ENCODE measurements at regions not wholly inside any gene's neighbourhood (a gene's known extent, or its start where the extent isn't known, plus 50 kb on each side); places are given as distances from the start of the nearest gene placed in this dataset.

DNA sequence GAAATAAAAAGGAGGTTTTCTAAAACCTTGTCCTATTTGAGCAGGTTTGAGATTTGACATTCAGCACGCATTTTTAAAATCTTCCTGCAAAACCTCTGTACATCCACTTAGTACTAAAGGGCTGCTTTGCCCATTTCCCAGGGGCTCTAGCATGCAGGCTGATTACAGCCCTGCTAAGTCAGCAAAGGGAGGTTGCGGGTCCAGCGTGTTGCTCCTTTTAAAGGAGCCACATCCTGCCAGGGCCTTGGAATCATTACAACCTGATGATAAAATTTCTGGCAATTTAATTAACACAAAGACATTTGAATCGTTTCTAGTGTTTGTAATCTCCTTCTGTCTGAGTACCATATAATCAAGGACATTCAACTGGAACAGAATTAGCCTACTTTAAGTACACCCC is 455.1 kb upstream of the CITED2 start:
- H3K9ac ChIP-seq (ENCODE audit: low read length) = no peak overlapping the region
- H3K27me3 ChIP-seq (ENCODE audit: insufficient read depth, low read length) = no peaks in the 10 kb centered on the region
- H3K79me2 ChIP-seq (ENCODE audit: insufficient read depth, low read length) = no peaks in the 10 kb centered on the region
- no peaks in the 10 kb centered on the region for H3K4me1 ChIP-seq (ENCODE audit: insufficient read depth, low read length, severe bottlenecking)
- no peaks in the 10 kb centered on the region for H3K36me3 ChIP-seq (ENCODE audit: insufficient read depth, low read length)
- H4K20me1 ChIP-seq (ENCODE audit: insufficient read depth, low read length) = no peaks in the 10 kb centered on the region
- TF ChIP-seq, protein P1, sequence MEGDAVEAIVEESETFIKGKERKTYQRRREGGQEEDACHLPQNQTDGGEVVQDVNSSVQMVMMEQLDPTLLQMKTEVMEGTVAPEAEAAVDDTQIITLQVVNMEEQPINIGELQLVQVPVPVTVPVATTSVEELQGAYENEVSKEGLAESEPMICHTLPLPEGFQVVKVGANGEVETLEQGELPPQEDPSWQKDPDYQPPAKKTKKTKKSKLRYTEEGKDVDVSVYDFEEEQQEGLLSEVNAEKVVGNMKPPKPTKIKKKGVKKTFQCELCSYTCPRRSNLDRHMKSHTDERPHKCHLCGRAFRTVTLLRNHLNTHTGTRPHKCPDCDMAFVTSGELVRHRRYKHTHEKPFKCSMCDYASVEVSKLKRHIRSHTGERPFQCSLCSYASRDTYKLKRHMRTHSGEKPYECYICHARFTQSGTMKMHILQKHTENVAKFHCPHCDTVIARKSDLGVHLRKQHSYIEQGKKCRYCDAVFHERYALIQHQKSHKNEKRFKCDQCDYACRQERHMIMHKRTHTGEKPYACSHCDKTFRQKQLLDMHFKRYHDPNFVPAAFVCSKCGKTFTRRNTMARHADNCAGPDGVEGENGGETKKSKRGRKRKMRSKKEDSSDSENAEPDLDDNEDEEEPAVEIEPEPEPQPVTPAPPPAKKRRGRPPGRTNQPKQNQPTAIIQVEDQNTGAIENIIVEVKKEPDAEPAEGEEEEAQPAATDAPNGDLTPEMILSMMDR (IDR thresholded peaks at IDR 0.05; ENCODE audit: low read length) = no peak
- TF ChIP-seq EZH2 (IDR thresholded peaks at IDR 0.05; ENCODE audit: borderline replicate concordance, low read length) = no peak
- H3K9me3 ChIP-seq (ENCODE audit: low read length) = no peaks in the 10 kb centered on the region
- no peaks in the 10 kb centered on the region for H3F3A ChIP-seq (ENCODE audit: insufficient read depth, low read length)
- no peak overlapping the region for H2AFZ ChIP-seq (ENCODE audit: low read length)
- H3K27ac ChIP-seq (ENCODE audit: low read depth, low read length, poor library complexity, severe bottlenecking) = no peak overlapping the region
- H3K4me2 ChIP-seq (ENCODE audit: low read length) = no peak overlapping the region
- H3K9me2 ChIP-seq (ENCODE audit: low read depth, low read length) = no peaks in the 10 kb centered on the region
- no peak overlapping the region for H3K4me3 ChIP-seq (ENCODE audit: low read depth, low read length, poor library complexity, severe bottlenecking)

DNA sequence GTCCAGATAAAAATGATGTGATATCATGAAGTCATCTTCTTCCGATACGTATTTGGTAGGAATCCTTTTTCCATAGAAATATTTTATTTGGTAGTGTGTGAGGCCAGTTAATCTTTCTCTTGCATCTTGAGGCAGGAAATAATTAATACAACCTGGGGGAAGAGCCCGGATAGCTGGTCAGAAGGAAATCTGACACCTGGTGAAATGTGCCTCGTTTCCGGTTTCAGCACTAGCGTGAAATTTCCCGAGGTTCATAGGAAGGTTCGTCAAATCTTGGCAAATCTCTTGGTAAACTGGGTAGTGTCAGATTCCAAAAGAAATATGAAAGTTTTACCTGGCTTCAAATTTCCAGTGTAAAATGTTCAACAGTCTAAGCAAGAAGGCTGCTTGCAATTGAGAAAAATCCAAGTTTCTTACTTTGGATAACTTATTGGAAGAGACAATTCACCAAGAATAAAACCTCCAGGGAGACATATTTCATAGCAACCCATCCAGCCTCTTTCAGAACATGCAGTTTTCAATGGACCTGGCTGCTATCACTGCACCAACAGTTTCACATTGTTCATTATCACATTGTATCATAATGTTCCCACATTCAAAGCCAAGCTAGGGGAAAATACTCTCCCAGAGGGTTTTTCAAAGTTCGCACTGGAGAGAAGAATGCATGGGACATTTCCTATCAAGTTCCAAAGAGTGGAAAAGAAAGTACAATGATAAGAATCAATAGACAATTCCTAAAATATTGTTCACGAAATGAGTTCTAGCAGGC is 454.5 kb upstream of the CITED2 start:
- no peak overlapping the region for H3K27ac ChIP-seq (ENCODE audit: low read depth, low read length, poor library complexity, severe bottlenecking)

DNA sequence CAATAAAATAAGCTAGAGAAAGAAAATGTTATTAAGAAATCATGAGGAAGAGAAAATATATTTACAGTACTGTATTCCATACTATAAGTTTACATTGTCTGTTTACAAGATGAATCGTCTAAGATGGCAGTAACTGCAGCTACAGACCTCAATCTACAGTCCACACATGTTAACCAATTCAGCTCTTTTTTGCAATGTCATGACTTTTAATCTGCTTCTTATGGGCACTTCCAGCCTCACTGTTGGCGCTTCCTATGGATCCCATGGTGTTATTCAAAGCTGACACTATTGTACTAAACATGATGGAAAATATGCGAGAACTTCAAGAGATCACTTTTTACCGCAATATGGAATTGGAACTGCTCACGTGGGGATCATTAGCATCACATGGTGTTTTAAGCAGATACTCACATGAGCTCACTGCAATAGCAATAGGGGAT is 451.5 kb upstream of the CITED2 start:
- no peak overlapping the region for H3K4me2 ChIP-seq (ENCODE audit: low read length)
- no peak overlapping the region for H3K27ac ChIP-seq (ENCODE audit: low read depth, low read length, poor library complexity, severe bottlenecking)
- no peaks in the 10 kb centered on the region for H3F3A ChIP-seq (ENCODE audit: insufficient read depth, low read length)
- H3K27me3 ChIP-seq (ENCODE audit: insufficient read depth, low read length) = no peaks in the 10 kb centered on the region
- TF ChIP-seq EZH2 (IDR thresholded peaks at IDR 0.05; ENCODE audit: borderline replicate concordance, low read length) = no peak
- TF ChIP-seq, protein P1 (IDR thresholded peaks at IDR 0.05; ENCODE audit: low read length) = no peak
- H3K9me3 ChIP-seq (ENCODE audit: low read length) = no peaks in the 10 kb centered on the region
- no peaks in the 10 kb centered on the region for H4K20me1 ChIP-seq (ENCODE audit: insufficient read depth, low read length)
- H3K36me3 ChIP-seq (ENCODE audit: insufficient read depth, low read length) = no peaks in the 10 kb centered on the region
- no peak overlapping the region for H3K9ac ChIP-seq (ENCODE audit: low read length)
- H2AFZ ChIP-seq (ENCODE audit: low read length) = no peak overlapping the region
- H3K4me3 ChIP-seq (ENCODE audit: low read depth, low read length, poor library complexity, severe bottlenecking) = no peak overlapping the region
- H3K4me1 ChIP-seq (ENCODE audit: insufficient read depth, low read length, severe bottlenecking) = no peaks in the 10 kb centered on the region
- no peaks in the 10 kb centered on the region for H3K9me2 ChIP-seq (ENCODE audit: low read depth, low read length)
- no peaks in the 10 kb centered on the region for H3K79me2 ChIP-seq (ENCODE audit: insufficient read depth, low read length)

More for the DNA sequence above, 454.5 kb upstream of the CITED2 start:
- Histone ChIP-seq H4K20me1 (ENCODE audit: insufficient read depth, low read length) (no peaks in the 10 kb centered on the region), H3K4me2 (ENCODE audit: low read length) (no peak overlapping the region), H3K4me1 (ENCODE audit: insufficient read depth, low read length, severe bottlenecking) (no peaks in the 10 kb centered on the region), H3K27me3 (ENCODE audit: insufficient read depth, low read length) (no peaks in the 10 kb centered on the region), H3K9me2 (ENCODE audit: low read depth, low read length) (no peaks in the 10 kb centered on the region), H3K9me3 (ENCODE audit: low read length) (no peaks in the 10 kb centered on the region), H3K79me2 (ENCODE audit: insufficient read depth, low read length) (no peaks in the 10 kb centered on the region), H3K36me3 (ENCODE audit: insufficient read depth, low read length) (no peaks in the 10 kb centered on the region), H2AFZ (ENCODE audit: low read length) (no peak overlapping the region), H3K9ac (ENCODE audit: low read length) (no peak overlapping the region), H3F3A (ENCODE audit: insufficient read depth, low read length) (no peaks in the 10 kb centered on the region), H3K4me3 (ENCODE audit: low read depth, low read length, poor library complexity, severe bottlenecking) (no peak overlapping the region)
- no peak for TF ChIP-seq EZH2 (IDR thresholded peaks at IDR 0.05; ENCODE audit: borderline replicate concordance, low read length)
- TF ChIP-seq, protein P1 (IDR thresholded peaks at IDR 0.05; ENCODE audit: low read length) = no peak
